Brain microvascular endothelial cell (primary cell): ENCODE measurements at regions not wholly inside any gene's neighbourhood (a gene's known extent, or its start where the extent isn't known, plus 50 kb on each side); places are given as distances from the start of the nearest gene placed in this dataset.

ENCODE experiments used
- DNase-seq: peaks from one replicate; pipeline ENCODE4 v3.0.0-alpha.2; 2020
- H3K27ac ChIP-seq: fragments of 250-450 bp; sonication (Bioruptor Pico); 2 replicates; pipeline ENCODE4 v1.5.1; 2020; ENCODE audit warnings: mild to moderate bottlenecking, moderate library complexity
- H3K27me3 ChIP-seq: fragments of 250-450 bp; sonication (Bioruptor Pico); replicated peaks from 2 replicates; pipeline ENCODE4 v1.5.1; 2020; ENCODE audit warnings: mild to moderate bottlenecking
- H3K36me3 ChIP-seq: fragments of 250-450 bp; sonication (Bioruptor Pico); replicated peaks from 2 replicates; pipeline ENCODE4 v1.5.1; 2020; ENCODE audit warnings: mild to moderate bottlenecking
- H3K4me3 ChIP-seq: 2 replicates; pipeline ENCODE4 v1.5.1; 2011; ENCODE audit warnings: low read depth, mild to moderate bottlenecking, control low read depth, low read length, moderate library complexity
- in situ Hi-C: cut with HindIII; loops from 2 replicates; pipeline ENCODE4 v1.10.0; 2017; ENCODE audit warnings: low sequenced_read_pairs, low pct_ligation_motif_present
- TF ChIP-seq, protein P1 (sequence below): IDR thresholded peaks from 2 replicates; pipeline ENCODE4 v1.5.1; 2011; ENCODE audit warnings: low read depth, mild to moderate bottlenecking, moderate library complexity, low read length, control low read depth, inconsistent platforms; ENCODE audit errors: missing control alignments

DNA sequence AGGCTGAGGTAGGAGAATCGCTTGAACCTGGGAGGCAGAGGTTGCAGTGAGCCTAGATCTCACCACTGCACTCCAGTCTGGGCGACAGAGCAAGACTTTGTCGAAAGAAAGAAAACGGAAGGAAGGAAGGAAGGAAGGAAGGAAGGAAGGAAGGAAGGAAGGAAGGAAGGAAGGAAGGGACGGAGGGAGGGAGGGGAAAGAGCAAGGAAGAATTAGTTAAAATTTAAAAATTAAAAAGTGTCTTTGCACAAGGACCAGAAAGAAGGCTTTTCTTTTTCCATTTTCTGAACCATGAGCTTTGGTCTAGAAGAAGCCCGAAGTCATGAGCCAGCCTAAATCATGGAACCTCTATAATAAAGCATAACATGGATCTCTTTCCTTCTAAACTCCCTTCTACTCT, 138.2 kb upstream of the DNAJC10 start:
- Histone ChIP-seq H3K27ac (no peak overlapping the region), H3K4me3 (no peak overlapping the region), H3K27me3 (no peaks in the 10 kb centered on the region), H3K36me3 (no peaks in the 10 kb centered on the region)
- TF ChIP-seq, protein P1, sequence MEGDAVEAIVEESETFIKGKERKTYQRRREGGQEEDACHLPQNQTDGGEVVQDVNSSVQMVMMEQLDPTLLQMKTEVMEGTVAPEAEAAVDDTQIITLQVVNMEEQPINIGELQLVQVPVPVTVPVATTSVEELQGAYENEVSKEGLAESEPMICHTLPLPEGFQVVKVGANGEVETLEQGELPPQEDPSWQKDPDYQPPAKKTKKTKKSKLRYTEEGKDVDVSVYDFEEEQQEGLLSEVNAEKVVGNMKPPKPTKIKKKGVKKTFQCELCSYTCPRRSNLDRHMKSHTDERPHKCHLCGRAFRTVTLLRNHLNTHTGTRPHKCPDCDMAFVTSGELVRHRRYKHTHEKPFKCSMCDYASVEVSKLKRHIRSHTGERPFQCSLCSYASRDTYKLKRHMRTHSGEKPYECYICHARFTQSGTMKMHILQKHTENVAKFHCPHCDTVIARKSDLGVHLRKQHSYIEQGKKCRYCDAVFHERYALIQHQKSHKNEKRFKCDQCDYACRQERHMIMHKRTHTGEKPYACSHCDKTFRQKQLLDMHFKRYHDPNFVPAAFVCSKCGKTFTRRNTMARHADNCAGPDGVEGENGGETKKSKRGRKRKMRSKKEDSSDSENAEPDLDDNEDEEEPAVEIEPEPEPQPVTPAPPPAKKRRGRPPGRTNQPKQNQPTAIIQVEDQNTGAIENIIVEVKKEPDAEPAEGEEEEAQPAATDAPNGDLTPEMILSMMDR, result no peak
- no peak for DNase-seq
- in situ Hi-C loops, result no loop called here

- in situ Hi-C loops, result no loop called here
- no peaks in the 10 kb centered on the region for H3K27me3 ChIP-seq
- no peak overlapping the region for H3K4me3 ChIP-seq
- H3K27ac ChIP-seq, result no peak overlapping the region
- peak; percentile 40 for DNase-seq
- no peaks in the 10 kb centered on the region for H3K36me3 ChIP-seq
- TF ChIP-seq, protein P1, result no peak
Observed at GRCh38 chr2:182581196-182581935, 134.7 kb upstream of the DNAJC10 start.

DNA sequence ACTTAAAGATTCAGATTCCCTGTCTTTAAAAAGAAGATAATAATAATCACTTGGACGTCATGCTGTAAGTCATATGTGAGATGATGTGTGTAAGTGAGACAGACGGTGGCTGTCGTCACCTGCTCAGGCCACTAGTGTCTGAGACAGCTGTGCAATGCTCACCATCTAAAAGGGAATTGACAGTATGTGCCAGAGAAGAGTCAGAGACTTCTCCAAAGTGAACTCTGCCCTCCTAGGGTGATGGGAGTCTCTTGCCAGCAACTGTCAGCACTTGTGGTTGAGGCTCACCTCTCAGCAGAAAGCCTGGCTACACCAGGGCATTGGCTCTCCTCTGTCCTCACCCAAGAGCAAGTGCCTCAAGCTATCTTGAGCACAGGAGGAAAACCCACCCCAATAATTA, 131.6 kb upstream of the DNAJC10 start:
- no peak for DNase-seq
- TF ChIP-seq, protein P1, result no peak

GRCh38 chr2:182585001-182585400, 131.1 kb upstream of the DNAJC10 start:
- no peak overlapping the region for H3K27ac ChIP-seq
- no peaks in the 10 kb centered on the region for H3K36me3 ChIP-seq
- no peaks in the 10 kb centered on the region for H3K27me3 ChIP-seq
- H3K4me3 ChIP-seq, result no peak overlapping the region
- no peak for DNase-seq
- TF ChIP-seq, protein P1, result no peak
- in situ Hi-C loops, result no loop called here

More for the DNA sequence above, 131.6 kb upstream of the DNAJC10 start:
- H3K36me3 ChIP-seq, result no peaks in the 10 kb centered on the region
- no peak overlapping the region for H3K4me3 ChIP-seq
- H3K27me3 ChIP-seq, result no peaks in the 10 kb centered on the region
- in situ Hi-C loops, result no loop called here
- no peak overlapping the region for H3K27ac ChIP-seq

- Histone ChIP-seq H3K27me3 (no peaks in the 10 kb centered on the region), H3K4me3 (no peak overlapping the region), H3K27ac (no peak overlapping the region), H3K36me3 (no peaks in the 10 kb centered on the region)
- no peak for DNase-seq
- in situ Hi-C loops, result no loop called here
- TF ChIP-seq, protein P1, result no peak
Observed at GRCh38 chr2:182585430-182585829, 130.6 kb upstream of the DNAJC10 start.

DNA sequence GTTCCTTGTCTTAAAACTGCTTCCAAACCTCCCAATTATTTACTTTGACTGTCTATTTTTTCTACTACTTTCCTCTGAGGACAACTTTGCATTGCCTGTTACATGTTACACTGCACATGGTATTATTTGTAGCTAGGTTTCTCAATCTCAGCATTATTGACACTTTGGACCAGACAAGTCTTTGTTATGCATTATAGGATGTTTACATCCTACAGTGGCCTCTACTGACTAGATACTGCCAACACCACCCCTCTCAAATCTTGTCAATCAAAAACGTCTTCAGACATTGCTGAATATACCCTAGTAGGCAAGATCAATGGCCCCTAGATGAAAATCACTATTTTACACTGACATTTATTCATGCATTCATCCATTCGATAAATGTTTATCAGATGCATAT, 129.6 kb upstream of the DNAJC10 start:
- H3K27me3 ChIP-seq, result no peaks in the 10 kb centered on the region
- no peak overlapping the region for H3K4me3 ChIP-seq
- H3K36me3 ChIP-seq, result no peaks in the 10 kb centered on the region
- in situ Hi-C loops, result no loop called here
- H3K27ac ChIP-seq, result no peak overlapping the region
- DNase-seq, result no peak
- TF ChIP-seq, protein P1, result no peak
